ENCODE measurements at regions not wholly inside any gene's neighbourhood (a gene's known extent, or its start where the extent isn't known, plus 50 kb on each side); places are given as distances from the start of the nearest gene placed in this dataset.

DNA sequence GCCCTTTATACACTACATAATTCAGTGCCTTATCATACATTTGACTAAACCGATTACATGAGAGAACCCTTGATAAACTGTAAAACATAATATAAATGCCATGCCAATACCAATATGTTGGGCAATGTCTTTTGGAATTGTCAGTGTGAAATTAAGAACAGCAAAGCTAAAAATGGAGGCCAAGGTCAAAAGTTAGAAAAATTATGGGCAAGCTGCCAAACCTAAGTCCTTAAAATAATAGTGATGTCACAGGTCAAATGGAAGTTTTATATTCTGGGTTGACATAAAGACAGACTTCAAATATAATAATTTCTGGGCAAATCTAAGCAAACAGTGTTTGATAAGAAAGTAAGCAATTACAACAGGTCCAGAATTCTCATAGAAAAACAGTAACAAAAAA is 696.7 kb downstream of the RNF144B start:
- H3K9me3 Mint-ChIP-seq, result peaks cover 0 to 9% (median 3%) of the 10 kb centered on the region in 7 donors
- intact Hi-C loops (cut with micrococcal nuclease), result no loop called here
- H3K79me2 ChIP-seq (ENCODE audit: insufficient read depth, low read length), result no peaks in the 10 kb centered on the region
- no peaks in the 10 kb centered on the region for H3K4me1 ChIP-seq (ENCODE audit: control insufficient read depth in 1 of 2, insufficient read depth in 2 of 2, low read length in 2 of 2)
- no peak overlapping the region for H3K27ac Mint-ChIP-seq
- H3K4me2 ChIP-seq (replicated peaks; ENCODE audit: extremely low read depth, low read length, poor library complexity, severe bottlenecking), result no peak overlapping the region
- H3K4me3 Mint-ChIP-seq, result no peak overlapping the region
- no CpG with 5 or more reads among the region's 1 CpG for WGBS (ENCODE audit: insufficient coverage)
- H2AFZ ChIP-seq (ENCODE audit: insufficient read depth, low read depth, low read length, poor library complexity, severe bottlenecking), result no peak overlapping the region
- H3K4me3 ChIP-seq (replicated peaks in 1 of 3; ENCODE audit: low read depth in 2 of 3, low read length in 3 of 3), result no peak overlapping the region
- no peaks in the 10 kb centered on the region for H4K20me1 ChIP-seq (ENCODE audit: insufficient read depth, low read length)
- no peaks in the 10 kb centered on the region for H3K4me1 Mint-ChIP-seq
- DNase-seq, result no peak
- TF ChIP-seq, protein P1, sequence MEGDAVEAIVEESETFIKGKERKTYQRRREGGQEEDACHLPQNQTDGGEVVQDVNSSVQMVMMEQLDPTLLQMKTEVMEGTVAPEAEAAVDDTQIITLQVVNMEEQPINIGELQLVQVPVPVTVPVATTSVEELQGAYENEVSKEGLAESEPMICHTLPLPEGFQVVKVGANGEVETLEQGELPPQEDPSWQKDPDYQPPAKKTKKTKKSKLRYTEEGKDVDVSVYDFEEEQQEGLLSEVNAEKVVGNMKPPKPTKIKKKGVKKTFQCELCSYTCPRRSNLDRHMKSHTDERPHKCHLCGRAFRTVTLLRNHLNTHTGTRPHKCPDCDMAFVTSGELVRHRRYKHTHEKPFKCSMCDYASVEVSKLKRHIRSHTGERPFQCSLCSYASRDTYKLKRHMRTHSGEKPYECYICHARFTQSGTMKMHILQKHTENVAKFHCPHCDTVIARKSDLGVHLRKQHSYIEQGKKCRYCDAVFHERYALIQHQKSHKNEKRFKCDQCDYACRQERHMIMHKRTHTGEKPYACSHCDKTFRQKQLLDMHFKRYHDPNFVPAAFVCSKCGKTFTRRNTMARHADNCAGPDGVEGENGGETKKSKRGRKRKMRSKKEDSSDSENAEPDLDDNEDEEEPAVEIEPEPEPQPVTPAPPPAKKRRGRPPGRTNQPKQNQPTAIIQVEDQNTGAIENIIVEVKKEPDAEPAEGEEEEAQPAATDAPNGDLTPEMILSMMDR (IDR thresholded peaks at IDR 0.05), result no peak
- no peak overlapping the region for H3K27ac ChIP-seq (ENCODE audit: low read depth in 1 of 2, low read length in 2 of 2)
- H3K36me3 ChIP-seq (replicated peaks in 1 of 2; ENCODE audit: control insufficient read depth in 1 of 2, insufficient read depth in 2 of 2, low read length in 2 of 2), result no peaks in the 10 kb centered on the region
- H3K27me3 Mint-ChIP-seq (ENCODE audit: low read depth in 3 of 3), result no peaks in the 10 kb centered on the region
- no peaks in the 10 kb centered on the region for H3K36me3 Mint-ChIP-seq
- no peak overlapping the region for H3K9ac ChIP-seq (ENCODE audit: insufficient read depth, low read length, poor library complexity, severe bottlenecking)
- peaks cover 0 to 3% of the 10 kb centered on the region in 2 donors for H3K9me3 ChIP-seq (replicated peaks in 1 of 2; ENCODE audit: control insufficient read depth in 1 of 2, insufficient read depth in 1 of 2, low read length in 2 of 2)
- no peaks in the 10 kb centered on the region for H3K27me3 ChIP-seq (ENCODE audit: control insufficient read depth in 2 of 2, insufficient read depth in 2 of 2, low read length in 2 of 2)

DNA sequence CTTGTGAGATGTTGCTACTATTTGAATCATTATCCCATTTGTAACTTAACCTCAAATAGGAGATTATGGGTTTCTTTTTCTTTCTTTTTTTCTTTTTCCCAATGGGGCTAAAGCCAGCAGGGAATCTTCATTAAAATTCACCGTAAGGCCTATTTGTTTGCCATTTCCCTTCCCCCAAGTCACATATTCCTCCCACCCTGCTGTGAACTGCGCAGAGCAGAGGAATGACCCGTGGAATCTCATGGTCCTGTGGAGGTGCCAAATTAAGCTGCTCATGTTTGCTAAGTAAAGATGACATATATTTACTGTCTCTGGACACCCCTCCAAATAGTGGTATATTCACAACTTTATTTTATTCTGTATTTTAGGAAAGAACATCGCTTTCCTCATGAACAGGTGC is 699.3 kb downstream of the RNF144B start:
- no peak overlapping the region for H3K27ac Mint-ChIP-seq
- Histone ChIP-seq H4K20me1 (ENCODE audit: insufficient read depth, low read length) (no peaks in the 10 kb centered on the region), H3K9me3 (replicated peaks in 1 of 2; ENCODE audit: control insufficient read depth in 1 of 2, insufficient read depth in 1 of 2, low read length in 2 of 2) (no peaks in the 10 kb centered on the region), H3K36me3 (replicated peaks in 1 of 2; ENCODE audit: control insufficient read depth in 1 of 2, insufficient read depth in 2 of 2, low read length in 2 of 2) (no peaks in the 10 kb centered on the region), H3K9ac (ENCODE audit: insufficient read depth, low read length, poor library complexity, severe bottlenecking) (no peak overlapping the region), H3K79me2 (ENCODE audit: insufficient read depth, low read length) (no peaks in the 10 kb centered on the region), H2AFZ (ENCODE audit: insufficient read depth, low read depth, low read length, poor library complexity, severe bottlenecking) (no peak overlapping the region), H3K27ac (ENCODE audit: low read depth in 1 of 2, low read length in 2 of 2) (no peak overlapping the region), H3K4me1 (ENCODE audit: control insufficient read depth in 1 of 2, insufficient read depth in 2 of 2, low read length in 2 of 2) (no peaks in the 10 kb centered on the region), H3K4me2 (replicated peaks; ENCODE audit: extremely low read depth, low read length, poor library complexity, severe bottlenecking) (no peak overlapping the region), H3K4me3 (replicated peaks in 1 of 3; ENCODE audit: low read depth in 2 of 3, low read length in 3 of 3) (no peak overlapping the region), H3K27me3 (ENCODE audit: control insufficient read depth in 2 of 2, insufficient read depth in 2 of 2, low read length in 2 of 2) (no peaks in the 10 kb centered on the region)
- no peaks in the 10 kb centered on the region for H3K27me3 Mint-ChIP-seq (ENCODE audit: low read depth in 3 of 3)
- TF ChIP-seq, protein P1 (IDR thresholded peaks at IDR 0.05), result no peak
- no peaks in the 10 kb centered on the region for H3K4me1 Mint-ChIP-seq
- no peak overlapping the region for H3K4me3 Mint-ChIP-seq
- peaks cover 0 to 2% (median 0%) of the 10 kb centered on the region in 7 donors for H3K9me3 Mint-ChIP-seq
- DNase-seq, result no peak
- H3K36me3 Mint-ChIP-seq, result no peaks in the 10 kb centered on the region
- no CpG with 5 or more reads among the region's 4 CpGs for WGBS (ENCODE audit: insufficient coverage)
- intact Hi-C loops (cut with micrococcal nuclease), result no loop called here

Measured in CD14-positive monocyte (primary cell).